Peyer's patch (tissue), 4 donors: ENCODE measurements at regions not wholly inside any gene's neighbourhood (a gene's known extent, or its start where the extent isn't known, plus 50 kb on each side); places are given as distances from the start of the nearest gene placed in this dataset.

Source experiments
- CTCF ChIP-seq, 6 experiments: fragments of 450-650 bp in 4 of 6; fragments of 200-600 bp in 2 of 6; sonication (generic) in 1 of 6; IDR thresholded peaks; one replicate each; pipeline ENCODE4 v1.5.1; 2017 to 2019; ENCODE audit warnings: antibody characterized with exemption in 6 of 6, mild to moderate bottlenecking in 3 of 6, moderate library complexity in 1 of 6
- POLR2A ChIP-seq, 2 donors: fragments of 450-650 bp; IDR thresholded peaks; one replicate each; pipeline ENCODE4 v1.5.1; 2017; ENCODE audit warnings: antibody characterized with exemption in 2 of 2, mild to moderate bottlenecking in 2 of 2, moderate library complexity in 2 of 2

- TF ChIP-seq CTCF (IDR thresholded peaks at IDR 0.05): no peak
- TF ChIP-seq POLR2A (IDR thresholded peaks at IDR 0.05): no peak
Observed at GRCh38 chr1:213417225-213417820, 366.3 kb downstream of the RPS6KC1 start.
